GM12865 (cell line): ENCODE measurements at regions not wholly inside any gene's neighbourhood (a gene's known extent, or its start where the extent isn't known, plus 50 kb on each side); places are given as distances from the start of the nearest gene placed in this dataset.
"Not testable (repeated sequence)": the region's sequence is repeated elsewhere in the genome, so short reads cannot be mapped to it uniquely, and the experiment has no call there.

Experiments used
- DNase-seq: peaks from one replicate; pipeline ENCODE4 v3.0.0; 2010; ENCODE audit warnings: low read depth
- H3K4me3 ChIP-seq: 2 replicates; pipeline ENCODE4 v1.5.1; 2011; ENCODE audit warnings: mild to moderate bottlenecking, low read depth, low read length, control low read depth
- TF ChIP-seq, protein P1 (sequence below): IDR thresholded peaks from 2 replicates; pipeline ENCODE4 v1.5.1; 2011; ENCODE audit warnings: low read length, control low read depth, low read depth, inconsistent platforms; ENCODE audit not compliant: insufficient read depth; ENCODE audit errors: missing control alignments

DNA sequence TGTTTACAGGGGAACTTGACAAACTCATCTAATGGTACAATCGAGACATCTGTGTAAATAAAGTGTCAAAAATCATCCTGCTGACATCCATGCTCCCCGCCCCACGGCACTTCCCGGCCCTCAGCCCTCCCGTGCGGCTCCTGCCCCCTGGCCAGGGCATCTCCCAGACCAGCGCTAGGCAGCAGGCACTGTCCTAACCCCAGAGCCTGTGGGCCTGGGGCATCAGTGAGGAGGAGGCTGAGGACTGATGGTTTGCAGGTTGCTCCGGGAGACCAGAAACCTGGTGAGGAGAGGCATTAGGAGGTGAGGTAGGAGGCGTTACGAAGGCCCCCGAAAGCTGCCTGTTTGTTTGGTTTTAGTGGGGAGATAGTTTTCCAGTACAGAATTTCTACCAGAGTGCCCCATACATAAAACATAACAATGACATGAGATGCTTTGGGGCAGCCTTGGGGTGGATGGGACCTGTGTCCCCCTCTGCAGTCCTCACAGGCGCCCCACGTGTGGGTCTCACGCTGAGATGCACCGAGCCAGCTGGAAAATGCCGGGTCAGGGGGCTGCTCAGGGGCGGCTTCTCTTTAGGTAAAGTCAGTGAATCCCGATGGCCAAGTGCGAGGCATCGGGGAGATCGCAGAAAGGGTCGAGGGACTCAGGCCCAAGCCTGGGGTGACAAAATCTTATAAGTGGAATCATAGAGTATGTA is 114.2 kb downstream of the RTP5 start:
- TF ChIP-seq, protein P1, sequence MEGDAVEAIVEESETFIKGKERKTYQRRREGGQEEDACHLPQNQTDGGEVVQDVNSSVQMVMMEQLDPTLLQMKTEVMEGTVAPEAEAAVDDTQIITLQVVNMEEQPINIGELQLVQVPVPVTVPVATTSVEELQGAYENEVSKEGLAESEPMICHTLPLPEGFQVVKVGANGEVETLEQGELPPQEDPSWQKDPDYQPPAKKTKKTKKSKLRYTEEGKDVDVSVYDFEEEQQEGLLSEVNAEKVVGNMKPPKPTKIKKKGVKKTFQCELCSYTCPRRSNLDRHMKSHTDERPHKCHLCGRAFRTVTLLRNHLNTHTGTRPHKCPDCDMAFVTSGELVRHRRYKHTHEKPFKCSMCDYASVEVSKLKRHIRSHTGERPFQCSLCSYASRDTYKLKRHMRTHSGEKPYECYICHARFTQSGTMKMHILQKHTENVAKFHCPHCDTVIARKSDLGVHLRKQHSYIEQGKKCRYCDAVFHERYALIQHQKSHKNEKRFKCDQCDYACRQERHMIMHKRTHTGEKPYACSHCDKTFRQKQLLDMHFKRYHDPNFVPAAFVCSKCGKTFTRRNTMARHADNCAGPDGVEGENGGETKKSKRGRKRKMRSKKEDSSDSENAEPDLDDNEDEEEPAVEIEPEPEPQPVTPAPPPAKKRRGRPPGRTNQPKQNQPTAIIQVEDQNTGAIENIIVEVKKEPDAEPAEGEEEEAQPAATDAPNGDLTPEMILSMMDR: no peak
- no peak for DNase-seq
- H3K4me3 ChIP-seq: no peak overlapping the region

DNA sequence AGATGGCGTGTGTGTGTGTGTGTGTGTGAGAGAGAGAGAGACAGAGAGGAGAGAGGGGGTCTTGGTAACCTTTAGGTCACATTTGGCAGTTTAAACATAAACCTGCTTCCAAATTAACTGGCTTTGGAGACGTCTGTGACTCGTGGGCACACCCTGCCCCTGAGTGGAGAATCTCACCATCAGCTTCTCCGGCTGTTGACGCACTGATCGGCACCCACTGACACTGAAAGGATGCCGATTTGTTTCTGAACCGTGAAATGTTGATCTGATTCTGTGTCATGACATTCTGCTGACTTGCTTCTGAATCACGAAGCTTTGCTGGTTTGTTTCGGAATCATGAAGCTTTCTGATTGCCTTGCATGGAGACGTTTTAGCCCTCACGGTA is 114.7 kb downstream of the RTP5 start:
- H3K4me3 ChIP-seq: no peak overlapping the region
- TF ChIP-seq, protein P1: no peak
- no peak for DNase-seq

DNA sequence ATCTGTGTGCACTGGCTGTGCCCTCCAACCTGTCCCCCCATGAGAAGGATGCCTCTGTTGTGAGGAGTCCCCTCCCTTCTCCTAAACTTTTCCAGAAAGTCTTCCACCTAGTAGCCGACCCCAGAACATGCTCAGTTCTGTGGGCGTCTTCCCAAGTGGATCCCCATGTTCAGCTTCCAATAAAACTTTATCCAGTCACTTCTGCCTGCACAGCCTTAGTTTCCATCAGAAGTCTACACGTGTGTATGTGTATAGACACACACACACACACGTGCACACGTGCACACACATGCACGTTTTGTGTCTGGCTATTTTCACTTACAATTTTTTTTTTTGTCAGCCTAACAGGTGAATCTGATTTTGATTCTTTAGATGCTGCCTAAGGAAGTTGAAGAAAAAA is 115.1 kb downstream of the RTP5 start:
- DNase-seq: no peak
- no peak overlapping the region for H3K4me3 ChIP-seq
- TF ChIP-seq, protein P1: no peak

DNA sequence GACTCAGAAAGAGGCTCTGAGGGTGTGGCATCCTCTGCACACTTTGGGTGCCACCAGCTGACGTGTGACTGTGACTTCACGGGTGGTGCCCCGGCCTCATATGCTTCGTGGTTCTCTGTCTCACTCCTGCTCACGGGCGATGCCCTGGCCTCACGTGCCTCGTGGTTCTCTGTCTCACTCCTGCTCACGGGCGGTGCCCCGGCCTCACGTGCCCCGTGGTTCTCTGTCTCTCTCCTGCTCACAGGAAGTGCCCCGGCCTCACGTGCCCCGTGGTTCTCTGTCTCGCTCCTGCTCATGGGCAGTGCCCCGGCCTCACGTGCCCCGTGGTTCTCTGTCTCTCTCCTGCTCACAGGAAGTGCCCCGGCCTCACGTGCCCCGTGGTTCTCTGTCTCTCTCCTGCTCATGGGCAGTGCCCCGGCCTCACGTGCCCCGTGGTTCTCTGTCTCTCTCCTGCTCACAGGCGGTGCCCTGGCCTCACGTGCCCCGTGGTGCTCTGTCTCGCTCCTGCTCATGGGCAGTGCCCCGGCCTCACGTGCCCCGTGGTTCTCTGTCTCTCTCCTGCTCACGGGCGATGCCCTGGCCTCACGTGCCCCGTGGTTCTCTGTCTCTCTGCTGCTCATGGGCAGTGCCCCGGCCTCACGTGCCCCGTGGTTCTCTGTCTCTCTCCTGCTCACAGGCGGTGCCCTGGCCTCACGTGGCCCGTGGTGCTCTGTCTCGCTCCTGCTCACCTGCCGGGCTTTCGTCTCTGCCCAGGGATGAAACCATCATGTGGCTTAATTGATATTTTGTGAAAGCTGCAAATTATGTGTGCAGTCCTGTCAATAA is 115.8 kb downstream of the RTP5 start:
- DNase-seq, H3K4me3 ChIP-seq: not testable (repeated sequence)

DNA sequence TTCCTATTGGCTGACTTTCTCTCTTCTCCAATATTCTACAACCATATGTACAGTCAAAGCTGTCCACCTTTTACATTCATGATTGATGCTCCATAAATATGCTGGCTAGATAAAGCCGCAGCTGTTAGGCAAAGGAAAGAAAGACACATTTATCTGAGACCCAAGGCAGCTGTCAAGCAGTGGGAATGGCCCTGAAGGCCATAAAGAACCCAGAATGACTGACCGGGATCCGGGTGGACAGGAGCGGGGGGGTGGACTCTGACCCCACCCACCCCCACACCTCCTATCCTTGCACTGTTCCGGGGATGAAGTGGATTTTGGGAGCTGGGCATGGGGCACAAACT is 116.4 kb downstream of the RTP5 start:
- TF ChIP-seq, protein P1: no peak
- no peak for DNase-seq
- H3K4me3 ChIP-seq: no peak overlapping the region

DNA sequence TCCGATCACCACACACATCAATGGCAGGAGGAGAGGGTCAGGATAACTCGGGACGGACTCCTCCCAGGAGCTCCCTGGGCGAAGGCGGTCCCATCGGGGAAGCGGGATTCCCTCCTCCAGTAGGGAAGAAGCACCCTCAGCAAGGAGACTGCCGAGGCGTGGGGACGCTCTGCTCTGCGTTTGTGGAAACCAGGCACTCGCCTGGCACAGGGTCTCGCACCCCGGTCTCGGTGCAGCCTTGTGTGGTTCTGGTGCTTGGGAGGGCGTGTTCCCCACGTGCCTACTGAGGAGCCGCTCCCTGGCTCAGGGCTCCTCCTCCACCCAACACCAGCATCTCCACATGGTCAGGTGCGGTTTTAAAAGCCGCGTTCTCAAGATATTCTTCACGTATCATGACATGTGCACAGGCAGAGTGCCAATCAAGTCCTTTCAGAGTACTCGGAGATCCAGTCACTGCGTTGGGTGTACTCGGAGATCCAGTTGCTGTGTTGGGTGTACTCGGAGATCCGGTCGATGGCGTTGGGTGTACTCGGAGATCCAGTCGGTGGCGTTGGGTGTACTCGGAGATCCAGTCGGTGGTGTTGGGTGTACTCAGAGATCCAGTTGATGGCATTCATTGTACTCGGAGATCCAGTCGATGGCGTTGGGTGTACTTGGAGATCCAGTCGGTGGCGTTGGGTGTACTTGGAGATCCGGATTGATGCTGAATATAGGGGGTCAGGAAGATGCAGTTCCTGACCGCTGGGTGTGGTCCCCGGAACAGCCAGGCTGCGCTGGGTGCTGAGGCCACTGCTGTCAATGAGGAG is 117.5 kb downstream of the RTP5 start:
- TF ChIP-seq, protein P1: no peak
- no peak overlapping the region for H3K4me3 ChIP-seq
- DNase-seq: no peak

DNA sequence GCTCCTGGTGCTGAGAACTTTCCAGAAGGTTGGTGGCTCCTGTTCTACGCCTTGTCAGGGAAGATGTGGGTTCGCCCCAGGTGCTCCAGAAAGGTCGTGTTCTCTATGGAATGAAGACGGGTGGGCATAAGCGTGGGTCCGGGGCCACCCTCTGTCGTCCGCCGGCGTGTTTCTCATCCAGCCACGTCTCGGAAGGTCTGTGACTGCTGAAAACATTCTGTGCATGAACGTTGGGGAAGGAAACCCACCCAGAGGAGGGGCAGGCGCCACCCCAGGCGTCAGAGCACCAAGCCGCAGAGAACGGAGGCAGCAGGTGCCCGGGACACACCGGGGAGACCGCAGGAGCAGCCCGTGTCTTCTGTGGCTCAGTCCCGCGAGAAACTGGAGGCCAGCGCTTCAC is 118.2 kb downstream of the RTP5 start:
- no peak for DNase-seq
- no peak overlapping the region for H3K4me3 ChIP-seq
- TF ChIP-seq, protein P1: no peak
